SJCRH30 (cell line): ENCODE measurements at regions not wholly inside any gene's neighbourhood (a gene's known extent, or its start where the extent isn't known, plus 50 kb on each side); places are given as distances from the start of the nearest gene placed in this dataset.

Source experiments
- DNase-seq, 2 experiments: peaks; one replicate each; pipeline ENCODE4 v3.0.0-alpha.2; 2015 to 2020
- H3K27ac ChIP-seq: fragments of 250-450 bp; sonication (Bioruptor Pico); 2 replicates; pipeline ENCODE4 v1.5.1; 2020; ENCODE audit warnings: mild to moderate bottlenecking, moderate library complexity
- H3K27me3 ChIP-seq: fragments of 250-450 bp; sonication (Bioruptor Pico); 2 replicates; pipeline ENCODE4 v1.5.1; 2020; ENCODE audit warnings: mild to moderate bottlenecking, moderate library complexity
- H3K36me3 ChIP-seq: fragments of 250-450 bp; sonication (Bioruptor Pico); 2 replicates; pipeline ENCODE4 v1.5.1; 2020; ENCODE audit warnings: mild to moderate bottlenecking, moderate library complexity
- H3K4me1 ChIP-seq: fragments of 250-450 bp; sonication (Bioruptor Pico); 2 replicates; pipeline ENCODE4 v1.5.1; 2020; ENCODE audit warnings: mild to moderate bottlenecking, moderate library complexity
- H3K4me3 ChIP-seq: fragments of 250-450 bp; sonication (Bioruptor Pico); 2 replicates; pipeline ENCODE4 v1.5.1; 2020; ENCODE audit warnings: mild to moderate bottlenecking, moderate library complexity
- H3K9me3 ChIP-seq: fragments of 250-450 bp; sonication (Bioruptor Pico); replicated peaks from 2 replicates; pipeline ENCODE4 v1.5.1; 2020; ENCODE audit warnings: mild to moderate bottlenecking, moderate library complexity

- Histone ChIP-seq H3K36me3 (no peaks in the 10 kb centered on the region), H3K27me3 (no peaks in the 10 kb centered on the region), H3K27ac (no peak overlapping the region), H3K4me1 (peaks cover 9% of the 10 kb centered on the region), H3K9me3 (no peaks in the 10 kb centered on the region), H3K4me3 (no peak overlapping the region)
- no peak for DNase-seq
Observed at GRCh38 chr2:221102896-221103688, 469.0 kb downstream of the EPHA4 start.

GRCh38 chr2:221103930-221104329, 468.2 kb downstream of the EPHA4 start:
- DNase-seq: peak; percentile 13 to 32
- H3K4me3 ChIP-seq: peak overlapping the region; percentile 38
- H3K27me3 ChIP-seq: no peaks in the 10 kb centered on the region
- peak overlapping the region; percentile 60 for H3K27ac ChIP-seq
- no peaks in the 10 kb centered on the region for H3K9me3 ChIP-seq
- H3K36me3 ChIP-seq: no peaks in the 10 kb centered on the region
- peaks cover 8% of the 10 kb centered on the region for H3K4me1 ChIP-seq

- peak overlapping the region; percentile 60 for H3K27ac ChIP-seq
- DNase-seq: peak; percentile 77 to 86
- peaks cover 8% of the 10 kb centered on the region for H3K4me1 ChIP-seq
- H3K27me3 ChIP-seq: no peaks in the 10 kb centered on the region
- H3K36me3 ChIP-seq: no peaks in the 10 kb centered on the region
- peak overlapping the region; percentile 38 for H3K4me3 ChIP-seq
- H3K9me3 ChIP-seq: no peaks in the 10 kb centered on the region
Observed at GRCh38 chr2:221104361-221104811, 467.7 kb downstream of the EPHA4 start.

- Histone ChIP-seq H3K36me3 (no peaks in the 10 kb centered on the region), H3K9me3 (no peaks in the 10 kb centered on the region), H3K4me1 (peaks cover 8% of the 10 kb centered on the region), H3K27ac (no peak overlapping the region), H3K4me3 (no peak overlapping the region), H3K27me3 (no peaks in the 10 kb centered on the region)
- no peak for DNase-seq
Observed at GRCh38 chr2:221106241-221106640, 465.9 kb downstream of the EPHA4 start.

GRCh38 chr2:221107424-221107823, 464.7 kb downstream of the EPHA4 start:
- Histone ChIP-seq H3K27ac (no peak overlapping the region), H3K27me3 (no peaks in the 10 kb centered on the region), H3K36me3 (no peaks in the 10 kb centered on the region), H3K4me1 (peaks cover 9% of the 10 kb centered on the region), H3K9me3 (no peaks in the 10 kb centered on the region), H3K4me3 (no peak overlapping the region)
- no peak for DNase-seq

- no peaks in the 10 kb centered on the region for H3K9me3 ChIP-seq
- H3K27ac ChIP-seq: no peak overlapping the region
- H3K36me3 ChIP-seq: no peaks in the 10 kb centered on the region
- no peak for DNase-seq
- peaks cover 5% of the 10 kb centered on the region; the same call in 1 of the 2 replicates for H3K4me1 ChIP-seq
- no peaks in the 10 kb centered on the region for H3K27me3 ChIP-seq
- no peak overlapping the region for H3K4me3 ChIP-seq
Observed at GRCh38 chr2:221109552-221109951, 462.6 kb downstream of the EPHA4 start.

GRCh38 chr2:221111739-221112138, 460.4 kb downstream of the EPHA4 start:
- Histone ChIP-seq H3K4me3 (no peak overlapping the region), H3K4me1 (peaks cover 5% of the 10 kb centered on the region; the same call in 1 of the 2 replicates), H3K9me3 (no peaks in the 10 kb centered on the region; the same call in 1 of the 2 replicates), H3K27ac (no peak overlapping the region), H3K36me3 (no peaks in the 10 kb centered on the region), H3K27me3 (no peaks in the 10 kb centered on the region; the same call in 1 of the 2 replicates)
- DNase-seq: no peak

- H3K4me1 ChIP-seq: peaks cover 5% of the 10 kb centered on the region; the same call in 1 of the 2 replicates
- H3K4me3 ChIP-seq: no peak overlapping the region
- no peaks in the 10 kb centered on the region for H3K36me3 ChIP-seq
- no peaks in the 10 kb centered on the region; the same call in 1 of the 2 replicates for H3K27me3 ChIP-seq
- DNase-seq: no peak
- H3K9me3 ChIP-seq: no peaks in the 10 kb centered on the region; the same call in 1 of the 2 replicates
- H3K27ac ChIP-seq: no peak overlapping the region
Observed at GRCh38 chr2:221112744-221113143, 459.4 kb downstream of the EPHA4 start.

- Histone ChIP-seq H3K27me3 (no peaks in the 10 kb centered on the region; the same call in 1 of the 2 replicates), H3K36me3 (no peaks in the 10 kb centered on the region), H3K27ac (no peak overlapping the region), H3K4me3 (no peak overlapping the region), H3K4me1 (peaks cover 5% of the 10 kb centered on the region; the same call in 1 of the 2 replicates), H3K9me3 (no peaks in the 10 kb centered on the region; the same call in 1 of the 2 replicates)
- DNase-seq: no peak
Observed at GRCh38 chr2:221115944-221116343, 456.2 kb downstream of the EPHA4 start.

GRCh38 chr2:221120643-221121042, 451.5 kb downstream of the EPHA4 start:
- Histone ChIP-seq H3K27me3 (no peaks in the 10 kb centered on the region; the same call in 1 of the 2 replicates), H3K4me3 (no peak overlapping the region), H3K27ac (no peak overlapping the region), H3K36me3 (no peaks in the 10 kb centered on the region), H3K9me3 (no peaks in the 10 kb centered on the region; the same call in 1 of the 2 replicates), H3K4me1 (no peaks in the 10 kb centered on the region)
- DNase-seq: no peak

- Histone ChIP-seq H3K4me1 (no peaks in the 10 kb centered on the region), H3K27ac (no peak overlapping the region), H3K4me3 (no peak overlapping the region), H3K36me3 (no peaks in the 10 kb centered on the region), H3K9me3 (peaks cover 8% of the 10 kb centered on the region), H3K27me3 (no peaks in the 10 kb centered on the region)
- no peak for DNase-seq
Observed at GRCh38 chr2:221123396-221123795, 448.7 kb downstream of the EPHA4 start.

GRCh38 chr2:221124532-221125240, 447.4 kb downstream of the EPHA4 start:
- peak; percentile 43 to 53 for DNase-seq
- no peaks in the 10 kb centered on the region for H3K4me1 ChIP-seq

GRCh38 chr2:221125691-221126090, 446.4 kb downstream of the EPHA4 start:
- H3K4me3 ChIP-seq: no peak overlapping the region
- no peak for DNase-seq
- 0 out of 2 replicates have a peak, but pooled peaks cover 3% of the 10 kb centered on the region for H3K4me1 ChIP-seq
- peaks cover 9% of the 10 kb centered on the region for H3K9me3 ChIP-seq
- H3K27me3 ChIP-seq: no peaks in the 10 kb centered on the region
- H3K27ac ChIP-seq: no peak overlapping the region
- no peaks in the 10 kb centered on the region for H3K36me3 ChIP-seq

More at GRCh38 chr2:221124532-221125240, 447.4 kb downstream of the EPHA4 start:
- no peak overlapping the region for H3K4me3 ChIP-seq
- H3K27ac ChIP-seq: no peak overlapping the region
- H3K9me3 ChIP-seq: peaks cover 9% of the 10 kb centered on the region
- H3K36me3 ChIP-seq: no peaks in the 10 kb centered on the region
- no peaks in the 10 kb centered on the region for H3K27me3 ChIP-seq

GRCh38 chr2:221129657-221130056, 442.4 kb downstream of the EPHA4 start:
- peak; percentile 35 to 81 for DNase-seq
- Histone ChIP-seq H3K27ac (no peak overlapping the region), H3K9me3 (peaks cover 9% of the 10 kb centered on the region), H3K27me3 (no peaks in the 10 kb centered on the region), H3K4me1 (peaks cover 27% of the 10 kb centered on the region), H3K4me3 (no peak overlapping the region), H3K36me3 (no peaks in the 10 kb centered on the region)

- H3K9me3 ChIP-seq: peaks cover 9% of the 10 kb centered on the region
- H3K4me1 ChIP-seq: peaks cover 29% of the 10 kb centered on the region
- H3K4me3 ChIP-seq: no peak overlapping the region
- H3K27ac ChIP-seq: no peak overlapping the region
- DNase-seq: no peak
- no peaks in the 10 kb centered on the region for H3K36me3 ChIP-seq
- H3K27me3 ChIP-seq: no peaks in the 10 kb centered on the region
Observed at GRCh38 chr2:221130431-221130830, 441.7 kb downstream of the EPHA4 start.
